OCI-M1 (cell line): ENCODE measurements at regions not wholly inside any gene's neighbourhood (a gene's known extent, or its start where the extent isn't known, plus 50 kb on each side); places are given as distances from the start of the nearest gene placed in this dataset.
A peak's percentile ranks its signal among the peaks of the same experiment; 100 is the strongest.

Experiments
- DNase-seq: peaks from one replicate; lab custom pipeline; 2025; lab: John Stamatoyannopoulos, UW

GRCh38 chr7:22911889-22912288 is 89.2 kb upstream of the TOMM7 start:
- DNase-seq, result no peak

- DNase-seq, result no peak
These were observed 87.3 kb upstream of the TOMM7 start for GRCh38 chr7:22909917-22910316.

- no peak for DNase-seq
These were observed 85.2 kb upstream of the TOMM7 start for GRCh38 chr7:22907805-22908204.

- DNase-seq, result no peak
These were observed 78.1 kb upstream of the TOMM7 start for GRCh38 chr7:22900784-22901183.

- DNase-seq, result no peak
These were observed 77.5 kb upstream of the TOMM7 start for GRCh38 chr7:22900101-22900500.

GRCh38 chr7:22896917-22897316 is 74.3 kb upstream of the TOMM7 start:
- DNase-seq, result no peak

GRCh38 chr7:22895828-22896165 is 73.1 kb upstream of the TOMM7 start:
- DNase-seq, result no peak

- no peak for DNase-seq
These were observed 72.6 kb upstream of the TOMM7 start for GRCh38 chr7:22895140-22895827.

GRCh38 chr7:22894546-22894945 is 71.9 kb upstream of the TOMM7 start:
- DNase-seq, result no peak

GRCh38 chr7:22890773-22891172 is 68.1 kb upstream of the TOMM7 start:
- DNase-seq, result no peak

GRCh38 chr7:22885797-22886261 is 63.2 kb upstream of the TOMM7 start:
- DNase-seq, result peak; percentile 61

- DNase-seq, result peak; percentile 20
These were observed 62.5 kb upstream of the TOMM7 start for GRCh38 chr7:22884911-22885788.

GRCh38 chr7:22882106-22882505 is 59.5 kb upstream of the TOMM7 start:
- no peak for DNase-seq

- no peak for DNase-seq
These were observed 57.2 kb upstream of the TOMM7 start for GRCh38 chr7:22879709-22880306.

- no peak for DNase-seq
These were observed 56.6 kb upstream of the TOMM7 start for GRCh38 chr7:22879280-22879679.

GRCh38 chr7:22876986-22877729 is 54.5 kb upstream of the TOMM7 start:
- no peak for DNase-seq

- no peak for DNase-seq
These were observed 52.8 kb upstream of the TOMM7 start for GRCh38 chr7:22875470-22875869.

GRCh38 chr7:22874904-22875303 is 52.3 kb upstream of the TOMM7 start:
- no peak for DNase-seq
